GM23338 (cell line): ENCODE measurements at regions not wholly inside any gene's neighbourhood (a gene's known extent, or its start where the extent isn't known, plus 50 kb on each side); places are given as distances from the start of the nearest gene placed in this dataset.

Experiments
- CREB1 ChIP-seq: fragments of 250-450 bp; sonication (Bioruptor Pico); IDR thresholded peaks from 2 replicates; pipeline ENCODE4 v1.5.0; 2020; ENCODE audit warnings: low read depth, mild to moderate bottlenecking, moderate library complexity
- EZH2 ChIP-seq: fragments of 200-600 bp; sonication (generic); IDR thresholded peaks from one replicate; pipeline ENCODE4 v1.8.0; 2017; ENCODE audit warnings: antibody characterized with exemption, mild to moderate bottlenecking, low read depth; ENCODE audit not compliant: unreplicated experiment
- EZH2phosphoT487 ChIP-seq: fragments of 200-600 bp; sonication (generic); IDR thresholded peaks from one replicate; pipeline ENCODE4 v1.8.1; 2018; ENCODE audit warnings: antibody characterized with exemption; ENCODE audit not compliant: unreplicated experiment
- JUNB ChIP-seq: IDR thresholded peaks from one replicate; pipeline ENCODE4 v1.6.1; 2016; ENCODE audit warnings: antibody characterized with exemption; ENCODE audit not compliant: unreplicated experiment
- NANOG ChIP-seq: IDR thresholded peaks from 2 replicates; pipeline ENCODE4 v1.6.1; 2016; ENCODE audit warnings: antibody characterized with exemption, borderline replicate concordance
- POLR2AphosphoS5 ChIP-seq: IDR thresholded peaks from 2 replicates; pipeline ENCODE4 v1.6.1; 2016; ENCODE audit warnings: antibody characterized with exemption, low read depth
- STAT1 ChIP-seq: IDR thresholded peaks from one replicate; pipeline ENCODE4 v1.6.1; 2016; ENCODE audit warnings: antibody characterized with exemption; ENCODE audit not compliant: unreplicated experiment
- ZNF114 ChIP-seq: fragments of 250-450 bp; sonication (Bioruptor Pico); IDR thresholded peaks from 2 replicates; pipeline ENCODE4 v1.5.0; 2020; ENCODE audit warnings: mild to moderate bottlenecking, moderate library complexity
- ZNF331 ChIP-seq: fragments of 250-450 bp; sonication (Bioruptor Pico); IDR thresholded peaks from 2 replicates; pipeline ENCODE4 v1.5.0; 2020; ENCODE audit warnings: low read depth, mild to moderate bottlenecking, moderate library complexity
- TF ChIP-seq, protein P1 (sequence below), 2 experiments: fragments of 200-600 bp in 1 of 2; sonication (generic) in 1 of 2; conservative IDR thresholded peaks; 2 replicates each; pipeline versions ENCODE4 v1.5.1 to v1.6.1; 2016 to 2017; ENCODE audit warnings: antibody characterized with exemption in 2 of 2, low read depth in 2 of 2, mild to moderate bottlenecking in 2 of 2, moderate library complexity in 1 of 2
- TF ChIP-seq, protein P2 (sequence below): IDR thresholded peaks from one replicate; pipeline ENCODE4 v1.6.1; 2018; ENCODE audit warnings: antibody characterized with exemption; ENCODE audit not compliant: unreplicated experiment
- TF ChIP-seq, protein P3 (sequence below): IDR thresholded peaks from 2 replicates; pipeline ENCODE4 v1.6.1; 2016; ENCODE audit warnings: antibody characterized with exemption
- TF ChIP-seq, protein P4 (sequence below): fragments of 250-450 bp; sonication (Bioruptor Pico); IDR thresholded peaks from 2 replicates; pipeline ENCODE4 v1.5.0; 2020; ENCODE audit warnings: mild to moderate bottlenecking, moderate library complexity

DNA sequence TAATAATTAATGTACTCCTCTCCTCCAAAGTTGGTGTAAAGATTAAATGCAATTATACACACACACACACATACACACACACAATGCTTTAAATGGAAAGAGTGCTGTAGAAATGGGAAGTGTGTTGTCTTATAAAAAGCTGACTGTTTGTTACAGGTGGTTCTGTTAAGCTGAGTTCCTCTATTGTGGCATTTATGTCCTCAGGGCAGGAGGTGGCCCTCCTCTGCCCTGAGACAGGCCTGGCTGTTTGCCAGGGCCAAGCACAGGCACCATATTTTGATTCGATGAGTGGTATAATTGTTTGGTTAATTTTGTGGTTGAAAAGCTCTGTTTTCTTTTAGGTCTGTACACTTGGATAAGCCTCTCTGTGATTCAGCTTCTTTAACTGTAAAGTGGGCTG lies 573.9 kb downstream of the KIF4B start:
- TF ChIP-seq EZH2 (no peak), EZH2phosphoT487 (no peak), NANOG (no peak), POLR2AphosphoS5 (no peak), CREB1 (CRISPR knock-in tag) (no peak), ZNF331 (CRISPR knock-in tag) (no peak), JUNB (no peak), ZNF114 (CRISPR knock-in tag) (no peak), STAT1 (no peak)
- TF ChIP-seq, protein P1, sequence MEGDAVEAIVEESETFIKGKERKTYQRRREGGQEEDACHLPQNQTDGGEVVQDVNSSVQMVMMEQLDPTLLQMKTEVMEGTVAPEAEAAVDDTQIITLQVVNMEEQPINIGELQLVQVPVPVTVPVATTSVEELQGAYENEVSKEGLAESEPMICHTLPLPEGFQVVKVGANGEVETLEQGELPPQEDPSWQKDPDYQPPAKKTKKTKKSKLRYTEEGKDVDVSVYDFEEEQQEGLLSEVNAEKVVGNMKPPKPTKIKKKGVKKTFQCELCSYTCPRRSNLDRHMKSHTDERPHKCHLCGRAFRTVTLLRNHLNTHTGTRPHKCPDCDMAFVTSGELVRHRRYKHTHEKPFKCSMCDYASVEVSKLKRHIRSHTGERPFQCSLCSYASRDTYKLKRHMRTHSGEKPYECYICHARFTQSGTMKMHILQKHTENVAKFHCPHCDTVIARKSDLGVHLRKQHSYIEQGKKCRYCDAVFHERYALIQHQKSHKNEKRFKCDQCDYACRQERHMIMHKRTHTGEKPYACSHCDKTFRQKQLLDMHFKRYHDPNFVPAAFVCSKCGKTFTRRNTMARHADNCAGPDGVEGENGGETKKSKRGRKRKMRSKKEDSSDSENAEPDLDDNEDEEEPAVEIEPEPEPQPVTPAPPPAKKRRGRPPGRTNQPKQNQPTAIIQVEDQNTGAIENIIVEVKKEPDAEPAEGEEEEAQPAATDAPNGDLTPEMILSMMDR (conservative IDR thresholded peaks at IDR 0.05; ENCODE audit: low read depth in 2 of 2), result no peak
- TF ChIP-seq, protein P2, sequence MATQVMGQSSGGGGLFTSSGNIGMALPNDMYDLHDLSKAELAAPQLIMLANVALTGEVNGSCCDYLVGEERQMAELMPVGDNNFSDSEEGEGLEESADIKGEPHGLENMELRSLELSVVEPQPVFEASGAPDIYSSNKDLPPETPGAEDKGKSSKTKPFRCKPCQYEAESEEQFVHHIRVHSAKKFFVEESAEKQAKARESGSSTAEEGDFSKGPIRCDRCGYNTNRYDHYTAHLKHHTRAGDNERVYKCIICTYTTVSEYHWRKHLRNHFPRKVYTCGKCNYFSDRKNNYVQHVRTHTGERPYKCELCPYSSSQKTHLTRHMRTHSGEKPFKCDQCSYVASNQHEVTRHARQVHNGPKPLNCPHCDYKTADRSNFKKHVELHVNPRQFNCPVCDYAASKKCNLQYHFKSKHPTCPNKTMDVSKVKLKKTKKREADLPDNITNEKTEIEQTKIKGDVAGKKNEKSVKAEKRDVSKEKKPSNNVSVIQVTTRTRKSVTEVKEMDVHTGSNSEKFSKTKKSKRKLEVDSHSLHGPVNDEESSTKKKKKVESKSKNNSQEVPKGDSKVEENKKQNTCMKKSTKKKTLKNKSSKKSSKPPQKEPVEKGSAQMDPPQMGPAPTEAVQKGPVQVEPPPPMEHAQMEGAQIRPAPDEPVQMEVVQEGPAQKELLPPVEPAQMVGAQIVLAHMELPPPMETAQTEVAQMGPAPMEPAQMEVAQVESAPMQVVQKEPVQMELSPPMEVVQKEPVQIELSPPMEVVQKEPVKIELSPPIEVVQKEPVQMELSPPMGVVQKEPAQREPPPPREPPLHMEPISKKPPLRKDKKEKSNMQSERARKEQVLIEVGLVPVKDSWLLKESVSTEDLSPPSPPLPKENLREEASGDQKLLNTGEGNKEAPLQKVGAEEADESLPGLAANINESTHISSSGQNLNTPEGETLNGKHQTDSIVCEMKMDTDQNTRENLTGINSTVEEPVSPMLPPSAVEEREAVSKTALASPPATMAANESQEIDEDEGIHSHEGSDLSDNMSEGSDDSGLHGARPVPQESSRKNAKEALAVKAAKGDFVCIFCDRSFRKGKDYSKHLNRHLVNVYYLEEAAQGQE, result no peak
- TF ChIP-seq, protein P3, sequence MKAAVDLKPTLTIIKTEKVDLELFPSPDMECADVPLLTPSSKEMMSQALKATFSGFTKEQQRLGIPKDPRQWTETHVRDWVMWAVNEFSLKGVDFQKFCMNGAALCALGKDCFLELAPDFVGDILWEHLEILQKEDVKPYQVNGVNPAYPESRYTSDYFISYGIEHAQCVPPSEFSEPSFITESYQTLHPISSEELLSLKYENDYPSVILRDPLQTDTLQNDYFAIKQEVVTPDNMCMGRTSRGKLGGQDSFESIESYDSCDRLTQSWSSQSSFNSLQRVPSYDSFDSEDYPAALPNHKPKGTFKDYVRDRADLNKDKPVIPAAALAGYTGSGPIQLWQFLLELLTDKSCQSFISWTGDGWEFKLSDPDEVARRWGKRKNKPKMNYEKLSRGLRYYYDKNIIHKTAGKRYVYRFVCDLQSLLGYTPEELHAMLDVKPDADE, result no peak
- TF ChIP-seq, protein P4, sequence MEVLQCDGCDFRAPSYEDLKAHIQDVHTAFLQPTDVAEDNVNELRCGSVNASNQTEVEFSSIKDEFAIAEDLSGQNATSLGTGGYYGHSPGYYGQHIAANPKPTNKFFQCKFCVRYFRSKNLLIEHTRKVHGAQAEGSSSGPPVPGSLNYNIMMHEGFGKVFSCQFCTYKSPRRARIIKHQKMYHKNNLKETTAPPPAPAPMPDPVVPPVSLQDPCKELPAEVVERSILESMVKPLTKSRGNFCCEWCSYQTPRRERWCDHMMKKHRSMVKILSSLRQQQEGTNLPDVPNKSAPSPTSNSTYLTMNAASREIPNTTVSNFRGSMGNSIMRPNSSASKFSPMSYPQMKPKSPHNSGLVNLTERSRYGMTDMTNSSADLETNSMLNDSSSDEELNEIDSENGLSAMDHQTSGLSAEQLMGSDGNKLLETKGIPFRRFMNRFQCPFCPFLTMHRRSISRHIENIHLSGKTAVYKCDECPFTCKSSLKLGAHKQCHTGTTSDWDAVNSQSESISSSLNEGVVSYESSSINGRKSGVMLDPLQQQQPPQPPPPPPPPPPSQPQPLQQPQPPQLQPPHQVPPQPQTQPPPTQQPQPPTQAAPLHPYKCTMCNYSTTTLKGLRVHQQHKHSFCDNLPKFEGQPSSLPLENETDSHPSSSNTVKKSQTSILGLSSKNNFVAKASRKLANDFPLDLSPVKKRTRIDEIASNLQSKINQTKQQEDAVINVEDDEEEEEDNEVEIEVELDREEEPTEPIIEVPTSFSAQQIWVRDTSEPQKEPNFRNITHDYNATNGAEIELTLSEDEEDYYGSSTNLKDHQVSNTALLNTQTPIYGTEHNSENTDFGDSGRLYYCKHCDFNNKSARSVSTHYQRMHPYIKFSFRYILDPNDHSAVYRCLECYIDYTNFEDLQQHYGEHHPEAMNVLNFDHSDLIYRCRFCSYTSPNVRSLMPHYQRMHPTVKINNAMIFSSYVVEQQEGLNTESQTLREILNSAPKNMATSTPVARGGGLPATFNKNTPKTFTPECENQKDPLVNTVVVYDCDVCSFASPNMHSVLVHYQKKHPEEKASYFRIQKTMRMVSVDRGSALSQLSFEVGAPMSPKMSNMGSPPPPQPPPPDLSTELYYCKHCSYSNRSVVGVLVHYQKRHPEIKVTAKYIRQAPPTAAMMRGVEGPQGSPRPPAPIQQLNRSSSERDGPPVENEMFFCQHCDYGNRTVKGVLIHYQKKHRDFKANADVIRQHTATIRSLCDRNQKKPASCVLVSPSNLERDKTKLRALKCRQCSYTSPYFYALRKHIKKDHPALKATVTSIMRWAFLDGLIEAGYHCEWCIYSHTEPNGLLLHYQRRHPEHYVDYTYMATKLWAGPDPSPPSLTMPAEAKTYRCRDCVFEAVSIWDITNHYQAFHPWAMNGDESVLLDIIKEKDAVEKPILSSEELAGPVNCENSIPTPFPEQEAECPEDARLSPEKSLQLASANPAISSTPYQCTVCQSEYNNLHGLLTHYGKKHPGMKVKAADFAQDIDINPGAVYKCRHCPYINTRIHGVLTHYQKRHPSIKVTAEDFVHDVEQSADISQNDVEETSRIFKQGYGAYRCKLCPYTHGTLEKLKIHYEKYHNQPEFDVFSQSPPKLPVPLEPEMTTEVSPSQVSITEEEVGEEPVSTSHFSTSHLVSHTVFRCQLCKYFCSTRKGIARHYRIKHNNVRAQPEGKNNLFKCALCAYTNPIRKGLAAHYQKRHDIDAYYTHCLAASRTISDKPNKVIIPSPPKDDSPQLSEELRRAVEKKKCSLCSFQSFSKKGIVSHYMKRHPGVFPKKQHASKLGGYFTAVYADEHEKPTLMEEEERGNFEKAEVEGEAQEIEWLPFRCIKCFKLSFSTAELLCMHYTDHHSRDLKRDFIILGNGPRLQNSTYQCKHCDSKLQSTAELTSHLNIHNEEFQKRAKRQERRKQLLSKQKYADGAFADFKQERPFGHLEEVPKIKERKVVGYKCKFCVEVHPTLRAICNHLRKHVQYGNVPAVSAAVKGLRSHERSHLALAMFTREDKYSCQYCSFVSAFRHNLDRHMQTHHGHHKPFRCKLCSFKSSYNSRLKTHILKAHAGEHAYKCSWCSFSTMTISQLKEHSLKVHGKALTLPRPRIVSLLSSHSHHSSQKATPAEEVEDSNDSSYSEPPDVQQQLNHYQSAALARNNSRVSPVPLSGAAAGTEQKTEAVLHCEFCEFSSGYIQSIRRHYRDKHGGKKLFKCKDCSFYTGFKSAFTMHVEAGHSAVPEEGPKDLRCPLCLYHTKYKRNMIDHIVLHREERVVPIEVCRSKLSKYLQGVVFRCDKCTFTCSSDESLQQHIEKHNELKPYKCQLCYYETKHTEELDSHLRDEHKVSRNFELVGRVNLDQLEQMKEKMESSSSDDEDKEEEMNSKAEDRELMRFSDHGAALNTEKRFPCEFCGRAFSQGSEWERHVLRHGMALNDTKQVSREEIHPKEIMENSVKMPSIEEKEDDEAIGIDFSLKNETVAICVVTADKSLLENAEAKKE (CRISPR knock-in tag), result no peak
